IMR-90 (cell line): ENCODE measurements at regions not wholly inside any gene's neighbourhood (a gene's known extent, or its start where the extent isn't known, plus 50 kb on each side); places are given as distances from the start of the nearest gene placed in this dataset.

Experiments used
- ATAC-seq: fragments of 200-7000 bp; cut with Tn5 transposase; 2 replicates; pipeline ENCODE4 v1.9.1; 2020; ENCODE audit warnings: low read depth, mild to moderate bottlenecking, moderate library complexity
- BruUV-seq: library from RNA; stranded (reverse); fragments of 400-500 nt; replicated peaks from 2 replicates; lab custom pipeline; 2021; lab: Mats Ljungman, UMichigan
- CTCF ChIA-PET: fragments of 300-600 bp; formaldehyde crosslinking; extraction: SDS; loops from one replicate; lab custom pipeline; 2021; ENCODE audit warnings: antibody characterized with exemption; lab: Yijun Ruan, JAX
- POLR2A ChIA-PET: fragments of 300-600 bp; sonication (Branson Sonifier 250); formaldehyde crosslinking; loops from one replicate; lab custom pipeline; 2022; ENCODE audit warnings: antibody characterized with exemption; ENCODE audit not compliant: unreplicated experiment; lab: Charles Lee
- DNase-seq: peaks from one replicate; pipeline ENCODE4 v3.0.0; 2013
- H2AFZ ChIP-seq: replicated peaks from 2 replicates; pipeline ENCODE3; 2013; ENCODE audit warnings: low read length, mild to moderate bottlenecking; ENCODE audit not compliant: poor library complexity
- H2AK5ac ChIP-seq: 2 replicates; pipeline ENCODE4 v1.6.1; 2013; ENCODE audit warnings: low read depth, low read length, inconsistent platforms
- H2AK9ac ChIP-seq: replicated peaks from 2 replicates; pipeline ENCODE3; 2013; ENCODE audit warnings: mild to moderate bottlenecking, low read depth, low read length, moderate library complexity; ENCODE audit not compliant: poor library complexity
- H2BK120ac ChIP-seq: 2 replicates; pipeline ENCODE4 v1.6.1; 2013; ENCODE audit warnings: low read depth, low read length, inconsistent platforms
- H2BK15ac ChIP-seq: 3 replicates; pipeline ENCODE4 v1.6.1; 2013; ENCODE audit warnings: low read depth, low read length, inconsistent platforms
- H2BK20ac ChIP-seq: 2 replicates; pipeline ENCODE4 v1.6.1; 2013; ENCODE audit warnings: low read depth, mild to moderate bottlenecking, inconsistent platforms, low read length, moderate library complexity
- H2BK5ac ChIP-seq: 2 replicates; pipeline ENCODE4 v1.6.1; 2013; ENCODE audit warnings: mild to moderate bottlenecking, low read depth, low read length, inconsistent platforms; ENCODE audit not compliant: poor library complexity, severe bottlenecking
- H3K14ac ChIP-seq: replicated peaks from 2 replicates; pipeline ENCODE4 v1.6.1; 2013; ENCODE audit warnings: low read depth, low read length, inconsistent platforms
- H3K18ac ChIP-seq: 2 replicates; pipeline ENCODE4 v1.6.1; 2013; ENCODE audit warnings: low read depth, low read length, control low read depth
- H3K23ac ChIP-seq: 2 replicates; pipeline ENCODE4 v1.6.1; 2013; ENCODE audit warnings: low read depth, low read length, inconsistent platforms
- H3K27ac ChIP-seq: 2 replicates; pipeline ENCODE4 v1.5.1; 2013; ENCODE audit warnings: mild to moderate bottlenecking, control low read depth, low read length; ENCODE audit not compliant: insufficient read depth
- H3K27me3 ChIP-seq: 2 replicates; pipeline ENCODE4 v1.6.1; 2013; ENCODE audit warnings: low read length; ENCODE audit not compliant: control insufficient read depth, insufficient read depth
- H3K36me3 ChIP-seq: 2 replicates; pipeline ENCODE4 v1.6.1; 2013; ENCODE audit warnings: low read length, mixed read lengths; ENCODE audit not compliant: control insufficient read depth, insufficient read depth
- H3K4ac ChIP-seq: 2 replicates; pipeline ENCODE4 v1.6.1; 2013; ENCODE audit warnings: low read depth, low read length, inconsistent platforms
- H3K4me1 ChIP-seq: 2 replicates; pipeline ENCODE4 v1.6.1; 2013; ENCODE audit warnings: low read length, mixed read lengths; ENCODE audit not compliant: control insufficient read depth, insufficient read depth
- H3K4me2 ChIP-seq: 2 replicates; pipeline ENCODE4 v1.6.1; 2013; ENCODE audit warnings: low read depth, mild to moderate bottlenecking, control low read depth, low read length, moderate library complexity
- H3K4me3 ChIP-seq: 2 replicates; pipeline ENCODE4 v1.5.1; 2013; ENCODE audit warnings: low read depth, mild to moderate bottlenecking, control low read depth, low read length, moderate library complexity; ENCODE audit not compliant: insufficient read depth
- H3K56ac ChIP-seq: 2 replicates; pipeline ENCODE4 v1.6.1; 2013; ENCODE audit warnings: low read length, inconsistent platforms; ENCODE audit not compliant: insufficient read depth; ENCODE audit errors: extremely low read depth
- H3K79me1 ChIP-seq, 2 experiments: 2 replicates each; pipeline ENCODE4 v1.6.1; 2013; ENCODE audit warnings: low read length in 2 of 2, inconsistent platforms in 1 of 2, low read depth in 1 of 2
- H3K9ac ChIP-seq: 2 replicates; pipeline ENCODE4 v1.6.1; 2013; ENCODE audit warnings: low read depth, low read length, control low read depth
- H3K9me1 ChIP-seq: 2 replicates; pipeline ENCODE4 v1.6.1; 2013; ENCODE audit warnings: low read length, inconsistent platforms; ENCODE audit not compliant: insufficient read depth
- H3K9me3 ChIP-seq: 2 replicates; pipeline ENCODE4 v1.6.1; 2013; ENCODE audit warnings: low read length; ENCODE audit not compliant: control insufficient read depth, insufficient read depth
- H4K20me1 ChIP-seq: 2 replicates; pipeline ENCODE4 v1.6.1; 2013; ENCODE audit warnings: low read length, inconsistent platforms; ENCODE audit not compliant: insufficient read depth
- H4K5ac ChIP-seq: 2 replicates; pipeline ENCODE4 v1.6.1; 2013; ENCODE audit warnings: mild to moderate bottlenecking, low read depth, low read length, control low read depth
- H4K8ac ChIP-seq, 2 experiments: 2 replicates each; pipeline ENCODE4 v1.6.1; 2013; ENCODE audit warnings: low read depth in 2 of 2, low read length in 2 of 2, control low read depth in 1 of 2, inconsistent platforms in 1 of 2
- H4K91ac ChIP-seq: 2 replicates; pipeline ENCODE4 v1.6.1; 2013; ENCODE audit warnings: low read depth, low read length, inconsistent platforms; ENCODE audit not compliant: insufficient read depth
- BHLHE40 ChIP-seq: fragments of 150-350 bp; IDR thresholded peaks from 2 replicates; pipeline ENCODE4 v1.6.1; 2016; ENCODE audit warnings: mild to moderate bottlenecking, low read depth, low read length
- CEBPB ChIP-seq: IDR thresholded peaks from 2 replicates; pipeline ENCODE4 v1.6.1; 2012; ENCODE audit warnings: low read depth, low read length, improper control_type of control experiment
- CHD1 ChIP-seq: IDR thresholded peaks from 2 replicates; pipeline ENCODE4 v1.6.1; 2012; ENCODE audit warnings: low read depth, low read length, improper control_type of control experiment
- CTCF ChIP-seq: conservative IDR thresholded peaks from 2 replicates; pipeline ENCODE4 v1.5.1; 2012; ENCODE audit warnings: mild to moderate bottlenecking, low read depth, low read length, improper control_type of control experiment
- FOS ChIP-seq: fragments of 150-350 bp; IDR thresholded peaks from 2 replicates; pipeline ENCODE4 v1.6.1; 2016; ENCODE audit warnings: low read depth, low read length
- MAFK ChIP-seq: IDR thresholded peaks from 2 replicates; pipeline ENCODE4 v1.6.1; 2012; ENCODE audit warnings: low read depth, low read length, improper control_type of control experiment
- MAZ ChIP-seq: IDR thresholded peaks from 2 replicates; pipeline ENCODE4 v1.6.1; 2012; ENCODE audit warnings: low read depth, mild to moderate bottlenecking, low read length, improper control_type of control experiment, moderate library complexity, borderline replicate concordance
- MXI1 ChIP-seq: IDR thresholded peaks from 2 replicates; pipeline ENCODE4 v1.6.1; 2012; ENCODE audit warnings: low read depth, mild to moderate bottlenecking, low read length, moderate library complexity, borderline replicate concordance
- NFE2L2 ChIP-seq: fragments of 150-350 bp; IDR thresholded peaks from 2 replicates; pipeline ENCODE4 v1.6.1; 2016; ENCODE audit warnings: low read depth, mild to moderate bottlenecking, low read length
- POLR2A ChIP-seq: IDR thresholded peaks from 2 replicates; pipeline ENCODE4 v1.6.1; 2012; ENCODE audit warnings: mild to moderate bottlenecking, low read depth, low read length
- RAD21 ChIP-seq: IDR thresholded peaks from 2 replicates; pipeline ENCODE4 v1.6.1; 2012; ENCODE audit warnings: low read length, improper control_type of control experiment
- RCOR1 ChIP-seq: IDR thresholded peaks from 2 replicates; pipeline ENCODE4 v1.6.1; 2012; ENCODE audit warnings: mild to moderate bottlenecking, low read length, improper control_type of control experiment; ENCODE audit not compliant: insufficient replicate concordance
- RFX5 ChIP-seq: IDR thresholded peaks from 2 replicates; pipeline ENCODE4 v1.8.0; 2012; ENCODE audit warnings: low read depth, mild to moderate bottlenecking, low read length, moderate library complexity
- SMC3 ChIP-seq: fragments of 150-350 bp; IDR thresholded peaks from 2 replicates; pipeline ENCODE4 v1.6.1; 2016; ENCODE audit warnings: low read depth, mild to moderate bottlenecking, antibody characterized with exemption, low read length, moderate library complexity
- dilution Hi-C: fragments of 300-500 bp; cut with HindIII; formaldehyde crosslinking; loops from one replicate; pipeline ENCODE4 v1.14.3; 2018; ENCODE audit warnings: low sequenced_read_pairs; ENCODE audit not compliant: unreplicated experiment
- in situ Hi-C: fragments of 300-500 bp; cut with MboI; formaldehyde crosslinking; loops from 3 replicates; pipeline ENCODE4 v1.14.3; 2019; ENCODE audit warnings: low sequenced_read_pairs, inconsistent platforms, mixed read lengths
- intact Hi-C: fragments of 100-400 bp; cut with micrococcal nuclease; formaldehyde crosslinking; loops from 2 replicates; pipeline ENCODE4 v1.10.0; 2022
- TF ChIP-seq, protein P1 (sequence below): fragments of 150-350 bp; IDR thresholded peaks from 2 replicates; pipeline ENCODE4 v1.6.1; 2017; ENCODE audit warnings: mild to moderate bottlenecking, antibody characterized with exemption, low read length, low read depth
- TF ChIP-seq, protein P2 (sequence below): fragments of 150-350 bp; IDR thresholded peaks from 2 replicates; pipeline ENCODE4 v1.6.1; 2016; ENCODE audit warnings: low read depth, mild to moderate bottlenecking, low read length, moderate library complexity, borderline replicate concordance

DNA sequence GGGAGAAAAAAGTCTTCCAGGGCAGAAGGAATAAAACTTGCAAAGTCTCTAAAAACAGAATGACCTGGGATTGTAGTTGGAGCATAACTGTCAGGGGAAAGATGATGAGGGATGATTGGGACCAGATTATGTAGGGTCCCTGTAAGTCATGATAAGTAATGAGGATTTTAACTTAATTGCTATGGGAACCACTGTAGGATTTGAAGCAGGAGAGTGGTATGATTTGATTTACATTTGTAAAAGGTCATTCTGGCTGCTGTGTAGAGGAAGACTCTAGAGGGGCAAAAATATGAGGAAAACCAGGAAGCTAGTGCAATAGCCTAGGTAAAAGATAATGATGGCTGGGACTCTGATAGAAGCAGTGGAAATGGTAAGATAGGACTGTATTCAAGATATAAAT lies 900.2 kb downstream of the DIAPH3 start:
- no peak overlapping the region for H3K4ac ChIP-seq
- no peaks in the 10 kb centered on the region for H3K79me1 ChIP-seq
- H4K91ac ChIP-seq, result no peak overlapping the region
- no peak overlapping the region for H4K5ac ChIP-seq
- H4K8ac ChIP-seq, result no peak overlapping the region
- no peak overlapping the region for H3K56ac ChIP-seq
- no peak overlapping the region for H3K4me3 ChIP-seq
- TF ChIP-seq RFX5 (no peak), NFE2L2 (no peak), FOS (no peak), BHLHE40 (no peak), CEBPB (no peak), MXI1 (no peak), RAD21 (no peak), CHD1 (no peak), RCOR1 (no peak), MAFK (no peak), POLR2A (no peak), SMC3 (no peak), MAZ (no peak), CTCF (no peak)
- TF ChIP-seq, protein P1, sequence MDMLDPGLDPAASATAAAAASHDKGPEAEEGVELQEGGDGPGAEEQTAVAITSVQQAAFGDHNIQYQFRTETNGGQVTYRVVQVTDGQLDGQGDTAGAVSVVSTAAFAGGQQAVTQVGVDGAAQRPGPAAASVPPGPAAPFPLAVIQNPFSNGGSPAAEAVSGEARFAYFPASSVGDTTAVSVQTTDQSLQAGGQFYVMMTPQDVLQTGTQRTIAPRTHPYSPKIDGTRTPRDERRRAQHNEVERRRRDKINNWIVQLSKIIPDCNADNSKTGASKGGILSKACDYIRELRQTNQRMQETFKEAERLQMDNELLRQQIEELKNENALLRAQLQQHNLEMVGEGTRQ, result no peak
- TF ChIP-seq, protein P2, sequence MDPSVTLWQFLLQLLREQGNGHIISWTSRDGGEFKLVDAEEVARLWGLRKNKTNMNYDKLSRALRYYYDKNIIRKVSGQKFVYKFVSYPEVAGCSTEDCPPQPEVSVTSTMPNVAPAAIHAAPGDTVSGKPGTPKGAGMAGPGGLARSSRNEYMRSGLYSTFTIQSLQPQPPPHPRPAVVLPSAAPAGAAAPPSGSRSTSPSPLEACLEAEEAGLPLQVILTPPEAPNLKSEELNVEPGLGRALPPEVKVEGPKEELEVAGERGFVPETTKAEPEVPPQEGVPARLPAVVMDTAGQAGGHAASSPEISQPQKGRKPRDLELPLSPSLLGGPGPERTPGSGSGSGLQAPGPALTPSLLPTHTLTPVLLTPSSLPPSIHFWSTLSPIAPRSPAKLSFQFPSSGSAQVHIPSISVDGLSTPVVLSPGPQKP, result no peak
- no peak overlapping the region for H2BK20ac ChIP-seq
- no peak overlapping the region for H2AK9ac ChIP-seq
- H3K23ac ChIP-seq, result no peak overlapping the region
- no TSS peak for BruUV-seq
- ChIA-PET CTCF (no interaction called here), POLR2A (no interaction called here)
- H3K27me3 ChIP-seq, result no peaks in the 10 kb centered on the region
- no peak overlapping the region for H3K14ac ChIP-seq
- H2AFZ ChIP-seq, result no peak overlapping the region
- DNase-seq (no peak), ATAC-seq (no peak)
- in situ Hi-C loops (no loop called here), intact Hi-C loops (no loop called here), dilution Hi-C loops (no loop called here)
- no peaks in the 10 kb centered on the region for H4K20me1 ChIP-seq
- no peaks in the 10 kb centered on the region for H3K36me3 ChIP-seq
- H3K18ac ChIP-seq, result no peak overlapping the region
- no peak overlapping the region for H2AK5ac ChIP-seq
- no peak overlapping the region for H3K4me2 ChIP-seq
- H3K27ac ChIP-seq, result no peak overlapping the region
- no peaks in the 10 kb centered on the region for H3K9me1 ChIP-seq
- H3K9me3 ChIP-seq, result no peaks in the 10 kb centered on the region
- no peak overlapping the region for H2BK120ac ChIP-seq
- no peaks in the 10 kb centered on the region for H3K4me1 ChIP-seq
- H2BK5ac ChIP-seq, result no peak overlapping the region
- no peak overlapping the region for H3K9ac ChIP-seq
- H2BK15ac ChIP-seq, result no peak overlapping the region
